ENCODE measurements at regions not wholly inside any gene's neighbourhood (a gene's known extent, or its start where the extent isn't known, plus 50 kb on each side); places are given as distances from the start of the nearest gene placed in this dataset.
"Not testable (repeated sequence)": the region's sequence is repeated elsewhere in the genome, so short reads cannot be mapped to it uniquely, and the experiment has no call there.

DNA sequence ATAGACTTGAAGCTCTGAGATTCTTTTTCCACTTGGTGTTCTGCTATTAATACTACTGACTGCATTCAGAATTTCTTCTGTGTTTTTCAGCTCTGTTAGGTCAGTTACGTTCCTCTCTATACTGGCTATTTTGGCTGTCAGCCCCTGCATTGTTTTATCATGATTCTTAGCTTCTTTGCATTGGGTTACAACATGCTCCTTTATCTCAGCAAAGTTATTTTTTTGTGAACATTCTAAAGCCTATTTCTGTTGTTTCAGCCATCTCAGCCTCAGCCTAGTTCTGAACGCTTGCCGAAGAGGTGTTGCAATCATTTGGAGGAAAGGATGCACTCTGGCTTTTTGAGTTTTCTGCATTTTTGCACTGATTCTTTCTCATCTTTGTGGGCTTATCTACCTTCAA is 201.5 kb upstream of the GNAI1 start:
- no peak for TF ChIP-seq CTCF (IDR thresholded peaks at IDR 0.05; ENCODE audit: control insufficient read depth, extremely low read depth, insufficient read depth)
- no peak overlapping the region for H3K4me3 ChIP-seq (ENCODE audit: low read depth, low read length)
- no peak for DNase-seq (ENCODE audit: low read depth)

DNA sequence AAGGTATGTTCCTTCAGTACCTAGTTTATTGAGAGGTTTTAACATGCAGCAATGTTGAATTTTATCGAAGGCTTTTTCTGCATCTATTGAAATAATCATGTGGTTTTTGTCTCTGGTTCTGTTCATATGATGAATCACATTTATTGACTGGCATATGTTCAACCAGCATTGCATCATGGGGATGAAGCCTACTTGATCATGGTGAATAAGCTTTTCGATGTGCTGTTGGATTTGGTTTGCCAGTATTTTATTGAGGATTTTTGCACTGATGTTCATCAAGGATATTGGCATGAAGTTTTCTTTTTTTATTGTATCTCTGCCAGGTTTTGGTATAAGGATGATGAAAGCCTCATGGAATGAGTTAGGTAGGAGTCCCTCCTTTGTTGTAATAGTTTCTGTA is 204.0 kb upstream of the GNAI1 start:
- H3K4me3 ChIP-seq (ENCODE audit: low read depth, low read length): no peak overlapping the region
- DNase-seq (ENCODE audit: low read depth): no peak
- TF ChIP-seq CTCF (IDR thresholded peaks at IDR 0.05; ENCODE audit: control insufficient read depth, extremely low read depth, insufficient read depth): no peak

DNA sequence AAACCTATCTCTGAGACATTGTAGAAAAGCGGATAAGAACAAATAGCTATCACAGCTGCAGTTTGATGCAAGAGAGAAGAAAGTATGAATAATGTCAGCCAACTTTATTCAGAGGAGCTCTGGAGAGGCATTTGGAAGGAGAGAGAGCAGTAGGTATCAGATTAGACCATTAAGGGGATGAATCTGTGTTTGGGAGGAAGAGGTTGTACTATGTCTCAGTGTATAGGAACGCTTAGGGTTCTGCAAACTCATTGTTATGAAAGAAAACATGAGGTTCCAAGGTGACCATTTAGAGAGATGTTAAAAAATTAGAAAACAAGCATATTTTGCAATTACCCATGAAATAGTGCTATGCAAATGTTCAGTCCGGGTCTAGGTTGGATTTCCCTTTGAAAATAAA is 207.5 kb upstream of the GNAI1 start:
- DNase-seq (ENCODE audit: low read depth): no peak
- no peak overlapping the region for H3K4me3 ChIP-seq (ENCODE audit: low read depth, low read length)
- TF ChIP-seq CTCF (IDR thresholded peaks at IDR 0.05; ENCODE audit: control insufficient read depth, extremely low read depth, insufficient read depth): no peak

GRCh38 chr7:79923953-79924352 is 210.7 kb upstream of the GNAI1 start:
- no peak overlapping the region for H3K4me3 ChIP-seq (ENCODE audit: low read depth, low read length)
- no peak for TF ChIP-seq CTCF (IDR thresholded peaks at IDR 0.05; ENCODE audit: control insufficient read depth, extremely low read depth, insufficient read depth)
- no peak for DNase-seq (ENCODE audit: low read depth)

- DNase-seq (ENCODE audit: low read depth): no peak
- H3K4me3 ChIP-seq (ENCODE audit: low read depth, low read length): no peak overlapping the region
- no peak for TF ChIP-seq CTCF (IDR thresholded peaks at IDR 0.05; ENCODE audit: control insufficient read depth, extremely low read depth, insufficient read depth)
Observed at GRCh38 chr7:79922894-79923293, 211.7 kb upstream of the GNAI1 start.

- TF ChIP-seq CTCF (IDR thresholded peaks at IDR 0.05; ENCODE audit: control insufficient read depth, extremely low read depth, insufficient read depth): no peak
- no peak overlapping the region for H3K4me3 ChIP-seq (ENCODE audit: low read depth, low read length)
- DNase-seq (ENCODE audit: low read depth): no peak
Observed at GRCh38 chr7:79921976-79922375, 212.7 kb upstream of the GNAI1 start.

GRCh38 chr7:79918632-79919031 is 216.0 kb upstream of the GNAI1 start:
- H3K4me3 ChIP-seq (ENCODE audit: low read depth, low read length); DNase-seq (ENCODE audit: low read depth): not testable (repeated sequence)

- not testable (repeated sequence) for H3K4me3 ChIP-seq (ENCODE audit: low read depth, low read length); DNase-seq (ENCODE audit: low read depth)
Observed at GRCh38 chr7:79915346-79915745, 219.3 kb upstream of the GNAI1 start.
